B cell (primary cell): ENCODE measurements at regions not wholly inside any gene's neighbourhood (a gene's known extent, or its start where the extent isn't known, plus 50 kb on each side); places are given as distances from the start of the nearest gene placed in this dataset.

ENCODE experiments used
- ATAC-seq: fragments of 200-7000 bp; cut with Tn5 transposase; one replicate; pipeline ENCODE4 v1.10.0; 2021; ENCODE audit warnings: low read depth, mild to moderate bottlenecking, moderate number of reproducible peaks, moderate library complexity
- CTCF ChIA-PET: fragments of 350-600 bp; sonication (Branson Sonifier 250); formaldehyde crosslinking; loops from one replicate; lab custom pipeline; 2021; ENCODE audit warnings: antibody characterized with exemption, inconsistent platforms; lab: Charles Lee
- POLR2A ChIA-PET: fragments of 350-600 bp; sonication (Branson Sonifier 250); formaldehyde crosslinking; loops from one replicate; lab custom pipeline; 2021; ENCODE audit warnings: antibody characterized with exemption; lab: Charles Lee
- DNase-seq: peaks from one replicate; pipeline ENCODE4 v3.0.0; 2013
- H2AFZ ChIP-seq: 2 replicates; pipeline ENCODE4 v1.6.1; 2012; ENCODE audit warnings: mild to moderate bottlenecking, low read depth, low read length; ENCODE audit not compliant: insufficient read depth, poor library complexity, severe bottlenecking
- H3K27ac ChIP-seq, 2 donors: 1 replicate in 1 of 2; 2 replicates in 1 of 2; pipeline ENCODE4 v1.5.1; 2012 to 2013; ENCODE audit warnings: low read length in 2 of 2, mild to moderate bottlenecking in 2 of 2, moderate library complexity in 1 of 2
- H3K27me3 ChIP-seq, 4 experiments: fragments of 200-600 bp in 1 of 4; sonication (generic) in 1 of 4; replicated peaks in 1 of 4; 1 replicate in 2 of 4; 2 replicates in 2 of 4; pipeline versions ENCODE4 v1.6.1 to v1.7.0; 2013 to 2016; ENCODE audit warnings: low read length in 3 of 4, mild to moderate bottlenecking in 2 of 4, mixed read lengths in 1 of 4, moderate library complexity in 1 of 4; ENCODE audit not compliant: insufficient read depth in 4 of 4, control insufficient read depth in 3 of 4; ENCODE audit errors: control extremely low read depth in 1 of 4
- H3K36me3 ChIP-seq, 2 experiments: replicated peaks in 1 of 2; 1 replicate in 1 of 2; 2 replicates in 1 of 2; pipeline versions ENCODE4 v1.6.1 to v1.7.1; 2013; ENCODE audit warnings: low read length in 1 of 2; ENCODE audit not compliant: insufficient read depth in 2 of 2, control insufficient read depth in 1 of 2; ENCODE audit errors: control extremely low read depth in 1 of 2, extremely low read depth in 1 of 2
- H3K4me1 ChIP-seq, 2 donors: fragments of 200-600 bp in 1 of 2; sonication (generic) in 1 of 2; 1 replicate in 1 of 2; 2 replicates in 1 of 2; pipeline versions ENCODE4 v1.5.1 to v1.6.1; 2013 to 2017; ENCODE audit warnings: low read length in 2 of 2; ENCODE audit not compliant: control insufficient read depth in 2 of 2, insufficient read depth in 2 of 2
- H3K4me2 ChIP-seq: replicated peaks from 2 replicates; pipeline ENCODE3; 2012; ENCODE audit warnings: mild to moderate bottlenecking, low read depth, low read length; ENCODE audit not compliant: poor library complexity, severe bottlenecking
- H3K4me3 ChIP-seq, 5 experiments: fragments of 200-600 bp in 1 of 5; sonication (generic) in 1 of 5; 1 replicate in 3 of 5; 2 replicates in 2 of 5; pipeline versions ENCODE4 v1.5.1 to v1.7.0; 2011 to 2016; ENCODE audit warnings: low read length in 4 of 5, mild to moderate bottlenecking in 4 of 5, low read depth in 2 of 5, control low read depth in 1 of 5, moderate library complexity in 1 of 5; ENCODE audit not compliant: insufficient read depth in 1 of 5; ENCODE audit errors: control extremely low read depth in 1 of 5, extremely low read depth in 1 of 5
- H3K79me2 ChIP-seq: fragments of 200-600 bp; sonication (generic); one replicate; pipeline ENCODE4 v1.6.0; 2016; ENCODE audit warnings: low read length; ENCODE audit not compliant: control insufficient read depth, insufficient read depth
- H3K9ac ChIP-seq: fragments of 200-600 bp; sonication (generic); 2 replicates; pipeline ENCODE4 v1.6.1; 2017; ENCODE audit warnings: mild to moderate bottlenecking, low read length, moderate library complexity
- H3K9me3 ChIP-seq, 3 donors: one replicate each; pipeline versions ENCODE4 v1.6.1 to v1.7.1; 2013; ENCODE audit warnings: low read length in 2 of 3; ENCODE audit not compliant: control insufficient read depth in 2 of 3, insufficient read depth in 1 of 3; ENCODE audit errors: control extremely low read depth in 1 of 3
- H4K20me1 ChIP-seq: 2 replicates; pipeline ENCODE4 v1.6.0; 2012; ENCODE audit warnings: mild to moderate bottlenecking, low read length; ENCODE audit not compliant: insufficient read depth, control insufficient read depth, poor library complexity, severe bottlenecking
- H3K27ac Mint-ChIP-seq: one replicate; pipeline ENCODE4 v1.8.0; 2021; ENCODE audit warnings: mixed read lengths
- H3K27me3 Mint-ChIP-seq: one replicate; pipeline ENCODE4 v1.8.0; 2021; ENCODE audit warnings: mixed read lengths
- H3K4me1 Mint-ChIP-seq: one replicate; pipeline ENCODE4 v1.8.0; 2021; ENCODE audit warnings: mixed read lengths
- H3K4me3 Mint-ChIP-seq: one replicate; pipeline ENCODE4 v1.8.0; 2021; ENCODE audit warnings: mixed read lengths
- H3K9me3 Mint-ChIP-seq: one replicate; pipeline ENCODE4 v1.8.0; 2022; ENCODE audit warnings: mixed read lengths; ENCODE audit not compliant: insufficient read depth
- EZH2 ChIP-seq: IDR thresholded peaks from 2 replicates; pipeline ENCODE4 v1.6.1; 2012; ENCODE audit warnings: borderline replicate concordance, low read depth, mild to moderate bottlenecking, moderate library complexity, low read length; ENCODE audit not compliant: insufficient read depth, poor library complexity, severe bottlenecking
- WGBS: methylation state at CpG from one replicate; pipeline ENCODE4 v1.1.5; 2013; ENCODE audit warnings: missing lambda C conversion rate; ENCODE audit not compliant: insufficient coverage; 5-methylcytosine and 5-hydroxymethylcytosine counted together
- intact Hi-C: fragments of 100-400 bp; cut with micrococcal nuclease; formaldehyde crosslinking; loops from one replicate; pipeline ENCODE4 v1.10.0; 2022
- TF ChIP-seq, protein P1 (sequence below): fragments of 200-600 bp; IDR thresholded peaks from one replicate; pipeline ENCODE4 v1.8.0; 2022; ENCODE audit warnings: antibody characterized with exemption, mild to moderate bottlenecking

DNA sequence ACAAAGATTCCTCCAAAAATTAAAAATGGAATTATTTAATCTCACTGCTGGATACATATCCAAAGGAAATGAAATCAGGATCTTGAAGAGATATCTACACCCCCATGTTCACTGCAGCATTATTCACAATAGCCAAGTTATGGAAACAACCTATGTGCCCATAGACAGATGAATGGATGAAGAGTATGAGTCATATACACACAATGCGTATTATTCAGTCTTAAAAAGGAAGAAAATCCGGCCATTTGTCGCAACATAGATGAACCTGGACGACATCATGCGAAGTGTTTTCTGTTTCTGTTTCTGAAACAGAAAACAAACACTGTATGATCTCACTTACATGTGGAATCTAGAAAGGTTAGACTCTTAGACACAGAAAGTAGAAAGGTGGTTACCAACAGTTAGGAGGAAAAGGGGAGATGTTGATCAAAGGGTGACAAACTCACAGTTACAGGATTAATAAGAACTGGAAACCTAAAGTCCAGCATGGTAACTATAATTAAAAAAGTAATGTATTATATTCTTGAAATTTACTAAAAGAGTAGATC is 87.8 kb upstream of the ERBB4 start:
- Histone ChIP-seq H3K27me3 (no peaks in the 10 kb centered on the region), H3K4me1 (no peaks in the 10 kb centered on the region), H3K4me2 (no peak overlapping the region), H3K9ac (no peak overlapping the region), H3K9me3 (no peaks in the 10 kb centered on the region), H3K27ac (no peak overlapping the region), H4K20me1 (no peaks in the 10 kb centered on the region), H2AFZ (no peak overlapping the region), H3K4me3 (no peak overlapping the region), H3K79me2 (no peaks in the 10 kb centered on the region), H3K36me3 (no peaks in the 10 kb centered on the region)
- TF ChIP-seq, protein P1, sequence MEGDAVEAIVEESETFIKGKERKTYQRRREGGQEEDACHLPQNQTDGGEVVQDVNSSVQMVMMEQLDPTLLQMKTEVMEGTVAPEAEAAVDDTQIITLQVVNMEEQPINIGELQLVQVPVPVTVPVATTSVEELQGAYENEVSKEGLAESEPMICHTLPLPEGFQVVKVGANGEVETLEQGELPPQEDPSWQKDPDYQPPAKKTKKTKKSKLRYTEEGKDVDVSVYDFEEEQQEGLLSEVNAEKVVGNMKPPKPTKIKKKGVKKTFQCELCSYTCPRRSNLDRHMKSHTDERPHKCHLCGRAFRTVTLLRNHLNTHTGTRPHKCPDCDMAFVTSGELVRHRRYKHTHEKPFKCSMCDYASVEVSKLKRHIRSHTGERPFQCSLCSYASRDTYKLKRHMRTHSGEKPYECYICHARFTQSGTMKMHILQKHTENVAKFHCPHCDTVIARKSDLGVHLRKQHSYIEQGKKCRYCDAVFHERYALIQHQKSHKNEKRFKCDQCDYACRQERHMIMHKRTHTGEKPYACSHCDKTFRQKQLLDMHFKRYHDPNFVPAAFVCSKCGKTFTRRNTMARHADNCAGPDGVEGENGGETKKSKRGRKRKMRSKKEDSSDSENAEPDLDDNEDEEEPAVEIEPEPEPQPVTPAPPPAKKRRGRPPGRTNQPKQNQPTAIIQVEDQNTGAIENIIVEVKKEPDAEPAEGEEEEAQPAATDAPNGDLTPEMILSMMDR = no peak
- no peak for TF ChIP-seq EZH2
- DNase-seq = no peak
- Mint-ChIP-seq H3K4me3 (no peak overlapping the region), H3K9me3 (peaks cover 2% of the 10 kb centered on the region), H3K4me1 (no peaks in the 10 kb centered on the region), H3K27ac (no peak overlapping the region), H3K27me3 (no peaks in the 10 kb centered on the region)
- ChIA-PET POLR2A (no interaction called here), CTCF (no interaction called here)
- intact Hi-C loops = no loop called here
- ATAC-seq = no peak
- WGBS = 80% methylated on average over 1 of the region's 5 CpGs

DNA sequence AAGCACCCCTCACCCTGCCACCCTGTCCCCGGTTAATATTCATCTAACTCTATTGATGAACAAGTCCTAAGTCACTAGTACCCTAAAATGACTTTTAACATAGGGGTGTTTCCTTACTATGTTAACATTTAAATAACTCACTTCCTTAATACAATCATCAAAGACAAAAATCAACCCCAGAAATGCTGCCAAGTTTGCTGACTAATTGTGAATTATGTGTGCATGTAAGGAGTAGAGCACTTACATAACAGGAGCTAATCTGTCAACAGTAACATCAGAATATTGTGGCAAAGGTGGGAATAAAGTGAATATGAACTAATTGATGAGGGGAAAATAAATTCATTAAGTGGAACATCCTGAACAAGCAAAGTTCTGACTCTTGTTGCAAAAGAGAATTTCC is 81.4 kb upstream of the ERBB4 start:
- Histone ChIP-seq H3K9ac (no peak overlapping the region), H3K9me3 (no peaks in the 10 kb centered on the region), H3K4me3 (no peak overlapping the region), H3K79me2 (no peaks in the 10 kb centered on the region), H2AFZ (no peak overlapping the region), H3K36me3 (no peaks in the 10 kb centered on the region), H3K27me3 (peaks cover 0 to 4% (median 0%) of the 10 kb centered on the region in 4 experiments), H3K27ac (no peak overlapping the region), H3K4me2 (no peak overlapping the region), H4K20me1 (no peaks in the 10 kb centered on the region), H3K4me1 (no peaks in the 10 kb centered on the region)
- no CpG with 5 or more reads among the region's 1 CpG for WGBS
- no peak for ATAC-seq
- no peak for TF ChIP-seq EZH2
- TF ChIP-seq, protein P1 = no peak
- H3K27ac Mint-ChIP-seq = no peak overlapping the region
- no peak overlapping the region for H3K4me3 Mint-ChIP-seq
- H3K4me1 Mint-ChIP-seq = no peaks in the 10 kb centered on the region
- ChIA-PET CTCF (no interaction called here), POLR2A (no interaction called here)
- no peaks in the 10 kb centered on the region for H3K27me3 Mint-ChIP-seq
- no peak for DNase-seq
- intact Hi-C loops = no loop called here
- H3K9me3 Mint-ChIP-seq = no peaks in the 10 kb centered on the region
